OCI-LY3 (cell line): ENCODE measurements at regions not wholly inside any gene's neighbourhood (a gene's known extent, or its start where the extent isn't known, plus 50 kb on each side); places are given as distances from the start of the nearest gene placed in this dataset.

Experiments used
- CTCF ChIP-seq: fragments of 200-600, 300-600 bp; sonication (generic); IDR thresholded peaks from 2 replicates; pipeline ENCODE4 v1.5.1; 2014; ENCODE audit warnings: antibody characterized with exemption, low read length, low read depth
- EZH2phosphoT487 ChIP-seq: fragments of 200-600 bp; shearing (Covaris generic); IDR thresholded peaks from 2 replicates; pipeline ENCODE4 v1.6.1; 2018; ENCODE audit warnings: antibody characterized with exemption, mixed run types, low read depth

- TF ChIP-seq CTCF (no peak), EZH2phosphoT487 (no peak)
Measured at GRCh38 chr1:8092657-8093056, 66.5 kb upstream of the ERRFI1 start.
